ENCODE measurements at regions not wholly inside any gene's neighbourhood (a gene's known extent, or its start where the extent isn't known, plus 50 kb on each side); places are given as distances from the start of the nearest gene placed in this dataset.

- H3K9me3 Mint-ChIP-seq: no peaks in the 10 kb centered on the region
- DNase-seq (no peak), ATAC-seq (no peak)
- no peak overlapping the region for H3K4me3 Mint-ChIP-seq
- H3K36me3 Mint-ChIP-seq (ENCODE audit: low read depth): no peaks in the 10 kb centered on the region
- H3K4me1 Mint-ChIP-seq: no peaks in the 10 kb centered on the region
- no peaks in the 10 kb centered on the region for H3K27me3 Mint-ChIP-seq
- no peak overlapping the region for H3K27ac Mint-ChIP-seq
These were observed 427.6 kb downstream of the BCL11A start for GRCh38 chr2:60125611-60126426.

GRCh38 chr2:60119778-60120177 is 433.7 kb downstream of the BCL11A start:
- no peak overlapping the region for H3K27ac Mint-ChIP-seq
- no peaks in the 10 kb centered on the region for H3K4me1 Mint-ChIP-seq
- H3K36me3 Mint-ChIP-seq (ENCODE audit: low read depth): no peaks in the 10 kb centered on the region
- H3K27me3 Mint-ChIP-seq: no peaks in the 10 kb centered on the region
- DNase-seq (no peak), ATAC-seq (no peak)
- no peak overlapping the region for H3K4me3 Mint-ChIP-seq
- no peaks in the 10 kb centered on the region for H3K9me3 Mint-ChIP-seq

- no peak overlapping the region for H3K4me3 Mint-ChIP-seq
- no peaks in the 10 kb centered on the region for H3K36me3 Mint-ChIP-seq (ENCODE audit: low read depth)
- DNase-seq: no peak
- H3K4me1 Mint-ChIP-seq: no peaks in the 10 kb centered on the region
- no peaks in the 10 kb centered on the region for H3K9me3 Mint-ChIP-seq
- peaks cover 2% of the 10 kb centered on the region for H3K27me3 Mint-ChIP-seq
- no peak overlapping the region for H3K27ac Mint-ChIP-seq
- no peak for ATAC-seq
These were observed 434.5 kb downstream of the BCL11A start for GRCh38 chr2:60118917-60119316.

- peaks cover 2% of the 10 kb centered on the region for H3K27me3 Mint-ChIP-seq
These were observed 435.4 kb downstream of the BCL11A start for GRCh38 chr2:60118061-60118460.

GRCh38 chr2:60116161-60116875 is 437.1 kb downstream of the BCL11A start:
- Mint-ChIP-seq H3K27me3 (peaks cover 2% of the 10 kb centered on the region), H3K9me3 (no peaks in the 10 kb centered on the region), H3K36me3 (ENCODE audit: low read depth) (no peaks in the 10 kb centered on the region), H3K4me3 (no peak overlapping the region), H3K4me1 (no peaks in the 10 kb centered on the region), H3K27ac (no peak overlapping the region)
- no peak for ATAC-seq
- no peak for DNase-seq

More at GRCh38 chr2:60118061-60118460, 435.4 kb downstream of the BCL11A start:
- no peaks in the 10 kb centered on the region for H3K36me3 Mint-ChIP-seq (ENCODE audit: low read depth)
- no peak overlapping the region for H3K27ac Mint-ChIP-seq
- DNase-seq (no peak), ATAC-seq (no peak)
- no peaks in the 10 kb centered on the region for H3K9me3 Mint-ChIP-seq
- no peak overlapping the region for H3K4me3 Mint-ChIP-seq
- no peaks in the 10 kb centered on the region for H3K4me1 Mint-ChIP-seq

GRCh38 chr2:60109744-60110143 is 443.7 kb downstream of the BCL11A start:
- ATAC-seq (no peak), DNase-seq (no peak)
- H3K4me3 Mint-ChIP-seq: no peak overlapping the region
- H3K27ac Mint-ChIP-seq: no peak overlapping the region
- peaks cover 6% of the 10 kb centered on the region for H3K4me1 Mint-ChIP-seq
- H3K9me3 Mint-ChIP-seq: no peaks in the 10 kb centered on the region
- H3K27me3 Mint-ChIP-seq: peaks cover 2% of the 10 kb centered on the region
- no peaks in the 10 kb centered on the region for H3K36me3 Mint-ChIP-seq (ENCODE audit: low read depth)

GRCh38 chr2:60106836-60107529 is 446.5 kb downstream of the BCL11A start:
- no peaks in the 10 kb centered on the region for H3K9me3 Mint-ChIP-seq
- H3K4me3 Mint-ChIP-seq: no peak overlapping the region
- ATAC-seq (no peak), DNase-seq (no peak)
- no peaks in the 10 kb centered on the region for H3K27me3 Mint-ChIP-seq
- no peaks in the 10 kb centered on the region for H3K36me3 Mint-ChIP-seq (ENCODE audit: low read depth)
- no peak overlapping the region for H3K27ac Mint-ChIP-seq
- peaks cover 11% of the 10 kb centered on the region for H3K4me1 Mint-ChIP-seq

GRCh38 chr2:60105906-60106305 is 447.5 kb downstream of the BCL11A start:
- no peaks in the 10 kb centered on the region for H3K9me3 Mint-ChIP-seq
- no peak for DNase-seq
- ATAC-seq: no peak
- H3K4me3 Mint-ChIP-seq: no peak overlapping the region
- no peaks in the 10 kb centered on the region for H3K27me3 Mint-ChIP-seq
- peaks cover 11% of the 10 kb centered on the region for H3K4me1 Mint-ChIP-seq
- no peak overlapping the region for H3K27ac Mint-ChIP-seq
- H3K36me3 Mint-ChIP-seq (ENCODE audit: low read depth): no peaks in the 10 kb centered on the region

- no peaks in the 10 kb centered on the region for H3K36me3 Mint-ChIP-seq (ENCODE audit: low read depth)
- no peak for DNase-seq
- no peaks in the 10 kb centered on the region for H3K9me3 Mint-ChIP-seq
- H3K27me3 Mint-ChIP-seq: no peaks in the 10 kb centered on the region
- peak; percentile 69 for ATAC-seq
- peak overlapping the region; percentile 55 for H3K4me3 Mint-ChIP-seq
- no peak overlapping the region for H3K27ac Mint-ChIP-seq
- H3K4me1 Mint-ChIP-seq: peaks cover 11% of the 10 kb centered on the region
These were observed 448.6 kb downstream of the BCL11A start for GRCh38 chr2:60104514-60105505.

- peaks cover 9% of the 10 kb centered on the region for H3K4me1 Mint-ChIP-seq
These were observed 453.4 kb downstream of the BCL11A start for GRCh38 chr2:60100034-60100433.

GRCh38 chr2:60098996-60099395 is 454.5 kb downstream of the BCL11A start:
- peaks cover 1% of the 10 kb centered on the region for H3K4me1 Mint-ChIP-seq
- no peaks in the 10 kb centered on the region for H3K36me3 Mint-ChIP-seq (ENCODE audit: low read depth)
- DNase-seq (no peak), ATAC-seq (no peak)
- H3K27ac Mint-ChIP-seq: no peak overlapping the region
- H3K27me3 Mint-ChIP-seq: no peaks in the 10 kb centered on the region
- H3K9me3 Mint-ChIP-seq: no peaks in the 10 kb centered on the region
- H3K4me3 Mint-ChIP-seq: no peak overlapping the region

More at GRCh38 chr2:60100034-60100433, 453.4 kb downstream of the BCL11A start:
- no peaks in the 10 kb centered on the region for H3K9me3 Mint-ChIP-seq
- ATAC-seq (no peak), DNase-seq (no peak)
- no peak overlapping the region for H3K27ac Mint-ChIP-seq
- no peaks in the 10 kb centered on the region for H3K27me3 Mint-ChIP-seq
- H3K4me3 Mint-ChIP-seq: no peak overlapping the region
- no peaks in the 10 kb centered on the region for H3K36me3 Mint-ChIP-seq (ENCODE audit: low read depth)

- no peaks in the 10 kb centered on the region for H3K27me3 Mint-ChIP-seq
- no peak overlapping the region for H3K4me3 Mint-ChIP-seq
These were observed 456.2 kb downstream of the BCL11A start for GRCh38 chr2:60097298-60097697.

GRCh38 chr2:60096556-60096955 is 456.9 kb downstream of the BCL11A start:
- H3K36me3 Mint-ChIP-seq (ENCODE audit: low read depth): no peaks in the 10 kb centered on the region
- H3K27me3 Mint-ChIP-seq: no peaks in the 10 kb centered on the region
- H3K4me3 Mint-ChIP-seq: no peak overlapping the region
- no peak overlapping the region for H3K27ac Mint-ChIP-seq
- H3K4me1 Mint-ChIP-seq: peaks cover 1% of the 10 kb centered on the region
- ATAC-seq: no peak
- no peak for DNase-seq
- H3K9me3 Mint-ChIP-seq: no peaks in the 10 kb centered on the region

More at GRCh38 chr2:60097298-60097697, 456.2 kb downstream of the BCL11A start:
- no peak for ATAC-seq
- no peak for DNase-seq
- H3K9me3 Mint-ChIP-seq: no peaks in the 10 kb centered on the region
- no peak overlapping the region for H3K27ac Mint-ChIP-seq
- peaks cover 1% of the 10 kb centered on the region for H3K4me1 Mint-ChIP-seq
- H3K36me3 Mint-ChIP-seq (ENCODE audit: low read depth): no peaks in the 10 kb centered on the region

GRCh38 chr2:60095903-60096302 is 457.6 kb downstream of the BCL11A start:
- Mint-ChIP-seq H3K36me3 (ENCODE audit: low read depth) (no peaks in the 10 kb centered on the region), H3K4me3 (no peak overlapping the region), H3K4me1 (peaks cover 1% of the 10 kb centered on the region), H3K27ac (no peak overlapping the region), H3K27me3 (no peaks in the 10 kb centered on the region), H3K9me3 (no peaks in the 10 kb centered on the region)
- ATAC-seq (no peak), DNase-seq (no peak)

All from activated naive CD8-positive, alpha-beta T cell treated with anti-CD3 and anti-CD28 coated beads, Interleukin-2, amount 50 U/mL, for 24 hours (primary cell).